ENCODE measurements at regions not wholly inside any gene's neighbourhood (a gene's known extent, or its start where the extent isn't known, plus 50 kb on each side); places are given as distances from the start of the nearest gene placed in this dataset.

GRCh38 chr4:62327612-62328297 lies 1127.6 kb downstream of the ADGRL3 start:
- TF ChIP-seq CTCF (IDR thresholded peaks at IDR 0.05) (no peak), EP300 (IDR thresholded peaks at IDR 0.05) (no peak)
